Smooth muscle cell of the brain vasculature (primary cell): ENCODE measurements at regions not wholly inside any gene's neighbourhood (a gene's known extent, or its start where the extent isn't known, plus 50 kb on each side); places are given as distances from the start of the nearest gene placed in this dataset.

Experiments used
- DNase-seq: peaks from one replicate; pipeline ENCODE4 v3.0.0-alpha.2; 2012; ENCODE audit warnings: low read depth, low spot score

DNA sequence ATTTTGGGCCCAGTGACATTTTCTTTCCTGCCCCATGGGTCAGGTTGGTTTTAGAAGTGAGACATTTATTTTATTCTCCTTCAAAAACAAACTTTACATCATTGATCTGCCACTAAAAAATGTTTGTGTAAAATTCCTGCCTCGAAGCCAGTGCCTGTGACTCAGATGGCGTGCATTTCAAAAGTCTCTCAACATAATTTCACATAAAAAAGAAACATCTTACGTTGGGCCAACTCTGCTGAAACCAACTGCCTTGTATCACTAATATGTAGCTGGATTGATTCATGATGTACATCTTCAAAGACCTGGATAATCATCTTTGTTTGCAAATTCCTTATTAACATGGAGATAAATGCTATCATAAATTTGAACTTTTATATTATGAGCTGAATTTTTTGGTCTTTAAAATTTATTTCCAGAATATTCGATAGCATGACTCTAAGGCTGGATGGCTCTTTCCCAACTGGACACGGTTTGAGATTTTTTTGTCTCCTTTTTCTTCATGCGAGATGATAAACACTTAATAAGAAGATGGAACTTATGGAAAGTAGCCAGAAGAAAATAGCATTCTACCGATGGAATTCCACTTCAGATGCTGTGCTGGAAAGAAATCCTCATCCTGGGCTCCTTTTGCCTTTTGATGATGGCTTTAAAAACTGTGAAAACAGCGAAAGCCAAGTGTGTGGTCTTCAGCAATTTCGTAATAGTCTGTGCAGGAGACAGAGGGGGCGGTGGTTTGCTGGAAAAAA, 420.5 kb downstream of the FGF9 start:
- DNase-seq: no peak

DNA sequence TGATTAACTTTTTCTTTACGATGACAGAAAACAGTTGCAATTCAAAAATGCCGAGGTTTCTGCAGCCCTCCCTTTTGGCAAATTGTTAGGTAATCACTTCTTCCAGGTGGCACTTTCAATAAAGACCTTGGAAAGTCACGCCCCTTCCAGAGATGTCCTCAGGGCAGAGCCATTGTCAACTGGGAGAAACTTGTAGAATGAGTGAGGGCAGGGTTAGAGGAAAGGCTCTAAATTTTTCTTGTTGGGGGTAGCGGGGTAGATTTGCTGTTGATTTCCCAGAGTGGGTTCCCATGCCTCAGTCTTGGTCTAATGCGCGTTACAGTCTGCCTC, 421.1 kb downstream of the FGF9 start:
- no peak for DNase-seq

DNA sequence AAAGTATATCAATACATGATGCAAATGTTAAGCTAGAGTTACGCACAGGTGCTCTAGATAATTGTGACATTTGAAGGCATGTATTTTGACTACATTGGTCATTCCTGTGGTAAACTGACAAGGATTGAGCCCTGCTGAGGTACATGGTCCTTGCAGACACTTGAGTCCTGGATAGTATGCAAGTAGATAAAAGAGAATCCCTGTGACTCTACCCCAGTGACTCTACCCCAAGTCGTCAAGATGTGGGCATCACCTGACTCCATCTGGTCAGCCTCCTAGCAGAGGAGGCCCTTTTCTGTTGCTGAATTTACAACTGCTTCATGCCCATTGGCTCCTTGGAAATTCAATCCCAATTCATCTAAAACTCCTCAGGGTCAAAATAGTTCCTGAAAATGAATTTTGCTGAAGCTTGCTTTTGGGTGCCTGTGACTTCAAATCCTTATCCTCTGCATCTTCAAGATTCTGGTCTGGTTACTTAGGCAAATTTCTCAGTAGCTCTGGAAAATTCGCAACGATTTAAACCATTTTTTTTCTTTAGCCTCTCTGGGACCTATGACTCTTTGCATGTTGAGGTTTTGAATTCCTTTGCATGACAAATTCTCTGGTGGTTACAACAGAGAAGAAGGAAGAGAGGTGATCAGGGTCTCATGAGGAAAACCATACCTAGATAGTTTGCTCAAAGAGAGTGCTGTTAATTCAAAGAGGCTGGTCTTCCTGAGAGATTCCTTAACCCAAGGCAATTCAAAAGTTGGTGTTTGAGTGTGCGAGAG, 422.1 kb downstream of the FGF9 start:
- no peak for DNase-seq

DNA sequence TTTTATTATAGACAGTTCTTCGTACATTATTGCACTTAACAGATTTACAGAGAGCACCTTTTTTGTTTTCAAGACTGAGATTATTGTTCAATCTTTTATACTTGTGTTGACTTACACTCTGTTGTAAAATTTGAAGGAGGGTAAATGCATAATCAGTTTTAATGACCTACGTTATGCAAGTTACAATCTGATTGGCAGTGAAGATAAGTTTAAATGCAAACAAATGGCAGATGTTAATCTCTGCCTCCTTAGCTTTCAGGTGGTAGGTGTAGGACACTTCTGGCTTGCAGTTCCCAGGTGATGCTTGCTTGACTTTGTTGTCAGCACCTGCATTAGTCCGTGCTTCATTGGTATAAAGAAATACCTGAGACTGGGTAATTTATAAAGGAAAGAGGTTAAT, 424.9 kb downstream of the FGF9 start:
- no peak for DNase-seq

DNA sequence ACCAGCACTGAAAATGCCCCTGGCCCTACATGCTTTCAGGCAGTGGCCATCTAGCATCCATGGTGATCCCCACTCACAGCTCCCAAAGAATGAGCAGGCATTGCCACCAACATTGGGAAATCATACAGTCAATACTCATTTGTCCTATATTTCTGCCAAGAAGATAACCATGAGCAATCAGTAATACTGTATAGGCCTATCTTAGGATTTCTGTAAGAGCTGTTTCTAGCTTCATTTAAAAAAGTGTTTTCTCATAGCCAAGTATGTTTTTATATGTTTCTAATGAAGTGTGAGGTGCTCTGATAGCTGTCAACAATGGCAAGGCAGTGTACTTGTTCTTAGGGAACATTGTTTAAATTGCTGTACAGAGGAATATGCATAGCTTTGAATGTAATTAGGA, 428.7 kb downstream of the FGF9 start:
- no peak for DNase-seq

DNA sequence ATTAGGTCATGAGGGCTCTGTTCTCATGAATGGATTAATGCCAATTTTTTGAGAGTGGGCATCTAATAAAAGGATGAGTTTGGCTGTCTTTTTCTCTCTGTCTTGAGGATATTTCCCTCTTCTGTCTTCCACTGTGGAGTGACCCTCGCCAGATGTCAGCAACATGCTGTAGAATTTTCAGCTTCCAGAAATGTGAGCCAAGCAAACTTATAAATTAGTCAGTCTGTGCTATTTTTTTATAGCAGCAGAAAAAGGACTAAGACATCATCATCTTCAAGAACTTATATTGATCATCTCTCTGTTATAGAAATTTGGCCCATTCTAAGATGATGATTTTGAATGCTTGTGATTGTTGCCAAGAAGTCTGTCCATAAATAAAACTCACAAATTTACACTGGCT, 431.4 kb downstream of the FGF9 start:
- DNase-seq: no peak

DNA sequence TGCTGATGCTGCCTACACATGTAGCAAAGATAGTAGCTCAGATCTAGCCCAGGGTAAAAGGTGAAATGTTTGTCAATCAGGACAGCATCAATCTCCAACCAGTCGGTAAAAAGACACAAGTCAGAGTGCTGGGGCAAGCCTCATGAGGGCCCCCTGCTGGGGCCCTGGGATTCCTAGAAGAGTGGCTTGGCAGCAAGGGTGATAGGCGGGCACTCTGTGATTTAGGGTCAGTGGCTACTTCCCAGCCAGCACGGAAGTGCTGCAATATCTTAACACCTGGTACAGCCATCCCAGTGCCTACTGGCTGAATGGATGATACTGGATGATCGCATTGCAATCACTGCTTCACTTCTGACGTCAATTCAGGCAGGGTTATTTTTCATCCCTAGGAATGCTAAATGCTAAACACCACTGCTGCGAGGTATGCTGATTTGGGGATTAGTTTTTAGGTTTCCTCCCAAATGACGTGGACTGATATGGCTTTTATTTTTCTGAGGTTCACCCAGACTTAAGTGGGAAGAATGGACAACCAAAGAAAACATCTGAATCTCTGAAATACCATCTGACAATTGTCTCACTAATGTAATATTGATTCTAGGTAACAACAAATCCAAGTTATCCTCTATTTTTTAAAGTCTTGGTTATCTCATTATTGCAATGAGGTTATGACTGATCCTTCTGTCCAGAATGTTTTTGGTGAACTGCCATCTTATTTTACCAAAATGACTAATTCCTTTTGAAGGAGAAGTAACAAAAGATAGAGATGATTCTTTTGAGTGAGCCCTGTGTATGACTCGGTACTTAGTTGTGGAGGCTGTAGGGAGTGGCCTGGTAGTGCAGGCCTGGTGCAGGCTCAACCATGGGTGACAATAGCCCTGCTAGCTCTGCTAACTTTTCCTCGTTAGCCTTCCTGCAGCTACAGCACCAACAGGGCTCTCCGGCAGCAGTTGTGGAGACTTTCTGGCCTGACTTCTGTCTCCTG, 432.5 kb downstream of the FGF9 start:
- no peak for DNase-seq

DNA sequence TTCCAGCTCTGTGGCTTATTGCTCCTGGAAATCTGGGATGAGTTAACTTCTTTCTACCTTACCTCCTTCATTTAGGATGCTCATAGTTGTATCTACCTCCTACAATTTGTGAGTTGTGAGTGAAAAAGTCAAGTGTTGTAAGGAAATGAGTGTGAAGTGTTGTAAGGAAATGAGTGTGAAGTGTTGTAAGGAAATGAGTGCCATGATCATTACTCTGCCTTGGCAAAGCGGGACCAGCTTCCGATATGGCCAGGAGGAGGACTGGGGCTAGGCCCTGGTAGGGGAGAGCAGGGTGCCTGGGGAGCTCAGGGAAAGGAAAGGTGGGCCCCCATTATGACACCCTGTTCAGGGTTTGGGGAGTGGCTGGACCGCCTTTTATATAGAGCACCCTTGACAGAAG, 435.2 kb downstream of the FGF9 start:
- no peak for DNase-seq

DNA sequence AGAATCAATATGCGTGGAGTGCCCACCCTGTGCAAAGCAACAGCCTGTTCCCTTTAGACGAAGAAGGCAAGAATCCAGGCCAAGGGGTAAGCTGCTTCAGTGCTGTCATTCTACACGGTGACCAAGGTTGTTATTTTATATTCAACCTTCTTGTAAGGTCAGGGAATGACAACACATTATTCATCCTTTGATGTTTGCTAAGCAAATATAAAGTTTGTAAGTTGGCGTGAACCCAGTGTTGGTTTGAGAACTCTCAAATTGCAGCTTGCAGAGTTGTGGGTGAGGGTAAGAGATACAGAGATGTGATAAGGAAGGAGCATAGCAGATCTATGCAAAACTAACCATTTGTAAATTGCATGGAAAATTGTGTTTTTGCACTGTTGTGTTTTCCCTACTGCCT, 436.7 kb downstream of the FGF9 start:
- no peak for DNase-seq

DNA sequence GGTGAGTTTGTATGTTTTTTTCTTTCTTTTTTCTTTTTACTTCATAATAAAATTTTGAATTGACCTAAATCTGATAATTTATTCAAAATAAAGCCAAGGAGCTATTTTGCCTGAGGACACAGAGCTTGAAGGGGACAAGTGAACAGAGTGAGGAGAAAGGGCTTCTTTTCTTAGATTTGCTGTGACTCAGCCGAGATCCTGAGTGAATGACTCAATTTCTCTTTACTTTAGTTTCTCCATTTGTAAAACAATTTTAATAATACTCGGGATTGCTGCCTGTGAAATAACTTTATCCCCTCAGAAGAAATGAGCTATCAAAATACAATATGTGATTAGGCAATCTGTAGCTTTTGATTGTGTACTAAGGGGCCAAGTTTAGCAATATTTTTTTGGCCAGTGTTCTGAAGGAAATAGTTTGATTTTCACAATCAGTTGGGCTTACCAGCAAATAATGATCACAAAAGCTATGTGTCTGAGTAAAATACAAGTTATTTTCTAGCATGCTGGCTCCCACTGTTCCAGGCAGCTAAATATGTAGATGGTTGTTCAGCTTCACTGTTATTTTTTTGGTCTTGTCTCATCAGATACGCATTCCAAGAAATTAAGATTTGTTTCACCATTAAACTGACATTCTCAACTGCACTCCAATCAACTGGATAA, 437.5 kb downstream of the FGF9 start:
- DNase-seq: no peak

DNA sequence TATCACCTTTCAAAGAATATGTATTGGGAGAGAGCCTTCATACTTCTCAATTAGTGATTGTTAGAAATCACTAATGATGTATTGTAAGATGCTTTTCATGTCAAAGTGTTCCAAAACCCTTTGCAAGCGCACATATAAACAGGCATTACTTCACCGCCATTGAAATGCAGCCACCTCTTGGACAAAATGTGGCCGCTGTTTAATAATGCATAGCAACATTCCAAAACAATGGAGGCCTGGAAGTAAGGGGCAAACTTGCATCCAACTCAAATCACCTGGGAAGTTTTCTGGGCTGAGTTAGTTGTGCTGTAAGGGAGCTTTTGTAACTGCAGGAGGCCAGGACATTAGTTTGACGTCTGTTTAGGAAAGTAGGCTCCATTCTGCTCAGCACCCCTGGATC, 438.1 kb downstream of the FGF9 start:
- DNase-seq: no peak

DNA sequence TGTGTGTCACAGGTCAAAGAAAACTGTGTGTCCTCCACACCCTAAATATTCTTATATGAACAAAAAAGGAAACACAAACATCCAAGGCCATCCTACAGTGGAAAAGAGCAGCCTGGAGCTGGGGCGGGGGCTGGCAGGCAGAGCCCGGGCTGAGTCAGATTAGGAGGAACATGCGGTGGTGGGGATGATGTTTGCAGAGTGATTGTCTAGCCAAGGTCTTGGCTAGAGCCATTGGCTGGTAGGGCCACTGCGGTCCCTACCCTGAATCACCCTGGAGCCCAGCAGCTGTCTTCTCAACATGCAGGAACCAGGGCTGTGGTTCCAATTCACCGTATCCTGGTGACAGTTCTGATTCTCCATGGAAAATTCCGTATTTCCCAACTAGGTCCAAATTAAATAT, 439.5 kb downstream of the FGF9 start:
- no peak for DNase-seq

DNA sequence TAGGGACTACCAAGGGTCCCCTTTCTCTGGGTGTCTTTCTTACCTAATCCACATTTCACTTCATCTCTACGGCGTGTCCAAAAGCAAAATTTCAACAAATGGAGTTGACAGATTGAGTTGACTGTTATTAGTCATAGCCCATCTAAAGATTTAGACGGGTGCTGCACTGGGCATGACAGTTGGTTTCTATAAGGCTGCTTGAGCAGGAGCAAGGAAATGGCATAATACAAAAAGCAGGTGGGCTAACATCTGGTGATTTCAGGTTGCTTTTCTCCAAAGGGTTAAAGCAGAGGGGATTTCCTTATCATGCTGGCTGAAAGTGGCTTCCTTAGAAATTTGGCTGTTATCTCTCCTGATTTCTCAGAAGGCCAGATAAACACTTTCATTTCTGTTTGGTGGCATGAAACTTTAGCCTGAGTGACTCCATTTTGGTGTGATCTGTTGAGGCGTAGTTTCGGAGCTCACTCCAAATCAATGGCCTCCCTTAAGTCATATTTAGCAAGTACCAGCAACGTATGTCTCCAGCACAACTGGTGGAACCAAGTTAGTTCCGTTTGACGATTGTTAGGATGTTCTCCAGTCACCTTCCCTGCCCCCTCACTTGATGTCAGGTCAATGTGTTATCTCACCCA, 440.4 kb downstream of the FGF9 start:
- no peak for DNase-seq

DNA sequence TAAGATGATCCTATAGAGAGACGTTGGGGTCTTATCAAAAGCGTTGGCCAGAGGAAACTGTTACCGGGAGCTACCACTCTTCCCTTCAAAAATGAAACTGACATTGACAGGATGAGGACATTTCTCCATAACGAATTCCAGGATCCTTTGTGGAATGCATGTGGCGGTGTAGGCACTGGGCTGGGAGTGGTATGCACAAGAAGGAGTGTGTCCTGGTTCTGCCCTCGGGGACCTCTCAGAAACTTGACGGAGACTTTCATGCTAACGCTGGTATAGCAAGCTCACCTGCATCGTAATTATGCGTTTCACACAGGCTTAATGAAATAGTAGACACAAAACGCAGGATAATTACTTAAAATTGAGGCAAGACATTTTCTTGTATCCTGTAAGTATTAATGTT, 441.1 kb downstream of the FGF9 start:
- no peak for DNase-seq

DNA sequence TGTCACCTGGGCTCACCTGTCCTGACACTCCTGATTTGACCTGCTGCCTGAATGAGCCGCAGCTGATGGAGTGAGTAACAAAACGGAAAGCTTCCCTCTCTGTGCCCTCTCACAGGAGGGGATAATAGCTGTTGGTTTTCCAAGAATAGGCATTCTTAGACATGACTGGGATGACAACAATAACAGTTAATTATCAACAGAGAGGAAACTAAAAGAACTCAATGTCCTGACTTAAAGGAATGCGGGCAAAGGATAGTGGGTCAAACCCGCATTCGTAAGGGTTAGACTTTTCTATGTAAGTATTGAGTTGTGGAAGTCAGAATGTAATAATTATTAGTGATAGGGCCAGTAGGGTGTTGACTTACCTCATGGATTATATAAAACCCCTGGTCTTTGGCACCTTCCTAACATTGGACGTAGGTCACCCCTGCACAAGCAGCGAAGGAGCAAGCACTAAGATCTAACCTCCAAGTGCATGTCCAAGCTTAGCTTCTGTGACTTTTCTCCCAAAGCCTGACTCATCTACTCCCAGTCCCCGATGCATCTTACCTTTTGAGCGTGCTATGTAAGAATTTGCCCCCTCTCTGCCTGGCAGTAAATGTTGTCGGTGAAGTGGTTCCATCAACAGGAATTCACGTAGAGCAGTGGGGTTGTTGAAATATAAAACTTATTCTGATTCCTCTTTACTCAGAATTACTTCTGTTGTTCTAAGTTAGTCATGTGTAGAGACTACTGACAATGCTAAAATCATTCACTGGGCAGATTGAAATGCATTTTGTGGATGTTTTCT, 442.3 kb downstream of the FGF9 start:
- no peak for DNase-seq

DNA sequence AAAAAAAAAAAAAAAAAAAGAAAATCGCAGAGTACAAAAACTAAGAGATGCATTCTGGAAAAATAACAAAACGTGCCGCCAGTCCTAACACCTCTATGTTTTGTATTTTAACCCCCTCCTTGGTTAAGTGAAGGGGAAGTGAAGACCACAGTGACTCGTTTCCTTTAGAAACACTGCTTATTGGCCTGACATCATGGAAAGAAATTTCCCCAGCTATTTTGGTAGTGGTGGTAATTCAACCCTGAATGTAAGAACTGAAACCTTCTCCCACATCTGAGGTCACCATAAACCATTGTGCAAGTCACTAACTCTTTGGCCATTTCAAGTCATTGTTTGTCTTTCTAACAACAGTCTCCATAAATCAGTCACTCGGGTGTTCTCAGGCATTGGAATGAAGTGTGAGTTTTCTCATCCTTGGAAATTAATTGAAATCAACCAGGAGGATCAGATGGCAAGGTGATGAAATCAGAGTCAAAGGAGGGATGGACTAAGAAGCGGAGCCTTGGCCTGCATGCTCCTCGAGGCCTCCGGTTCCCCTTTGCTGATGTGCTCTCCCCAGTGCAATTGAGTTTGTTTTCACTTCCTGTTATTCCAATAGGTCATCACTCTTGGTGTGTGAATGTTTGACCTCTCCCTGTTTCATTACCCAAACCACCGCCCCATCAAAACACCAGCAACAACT, 443.9 kb downstream of the FGF9 start:
- DNase-seq: no peak

DNA sequence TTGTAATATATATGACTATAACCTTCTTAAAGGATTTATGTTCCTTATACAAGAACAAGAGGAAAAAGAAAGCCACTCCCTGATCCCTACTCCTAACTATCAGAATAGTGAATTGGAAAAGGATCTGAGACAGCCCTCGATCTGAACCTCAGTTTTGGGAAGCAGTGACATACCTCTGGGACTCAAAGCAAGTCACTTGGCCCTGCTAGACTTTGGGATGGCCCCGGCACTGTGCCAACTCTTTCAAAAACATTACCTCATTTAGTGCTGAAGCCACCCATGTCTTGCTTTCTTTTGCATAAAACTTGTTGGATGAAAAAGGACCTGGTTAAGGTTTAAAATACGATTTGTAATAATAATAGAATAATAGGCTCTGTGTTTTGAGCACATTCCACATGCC, 447.3 kb downstream of the FGF9 start:
- no peak for DNase-seq

DNA sequence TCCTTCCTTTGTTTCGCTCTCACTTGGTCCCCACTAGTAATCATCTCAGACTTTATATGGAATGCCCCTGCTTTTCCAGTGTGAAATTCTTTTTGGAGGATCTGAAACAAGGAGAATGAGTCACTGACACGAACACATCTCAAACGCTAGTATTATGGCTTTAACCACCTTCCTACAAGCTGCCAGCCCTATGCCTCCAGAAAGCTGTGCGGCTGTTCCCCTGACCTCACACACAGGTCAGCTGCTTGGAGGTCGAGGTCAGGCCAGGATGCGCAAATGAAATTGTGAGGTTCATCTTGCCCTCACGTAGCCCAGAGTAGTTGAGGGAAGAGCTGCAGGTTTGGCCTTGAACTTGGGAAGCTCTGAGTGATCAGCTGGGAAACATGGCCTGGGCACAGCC, 449.8 kb downstream of the FGF9 start:
- DNase-seq: no peak

DNA sequence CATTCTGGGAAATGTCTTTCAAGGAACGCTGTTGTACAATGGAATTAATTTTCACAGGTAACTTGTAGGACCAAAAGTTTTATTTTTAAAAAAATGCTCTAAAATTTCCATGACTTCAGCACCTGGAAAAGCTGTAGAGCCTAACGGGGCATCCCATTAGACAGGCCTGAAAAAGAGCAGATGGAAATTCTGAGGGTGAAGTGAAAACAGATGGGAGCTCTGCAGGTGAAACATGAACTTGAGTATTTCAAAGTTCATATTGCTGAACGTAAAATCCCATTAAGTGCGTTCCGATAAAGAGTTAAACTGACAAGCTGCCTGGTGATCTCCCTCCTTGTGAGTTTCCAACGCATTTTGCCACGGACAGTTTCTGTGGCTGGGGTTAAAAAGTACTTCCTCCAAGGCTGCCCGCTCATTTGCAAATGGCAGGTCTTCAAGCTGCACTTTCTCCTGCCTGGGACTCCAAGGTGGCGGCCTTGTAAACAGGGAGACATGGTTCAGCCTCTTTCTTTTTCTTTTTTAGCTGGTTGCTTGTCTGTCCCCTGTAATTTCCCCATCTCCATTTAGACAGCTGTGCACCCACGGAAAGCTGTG, 450.4 kb downstream of the FGF9 start:
- no peak for DNase-seq
